22Rv1 (cell line): ENCODE measurements at regions not wholly inside any gene's neighbourhood (a gene's known extent, or its start where the extent isn't known, plus 50 kb on each side); places are given as distances from the start of the nearest gene placed in this dataset.

Experiments
- H3K27ac ChIP-seq: fragments of 450-650 bp; 2 replicates; pipeline ENCODE4 v1.5.1; 2017
- CTCF ChIP-seq: fragments of 450-650 bp; IDR thresholded peaks from 2 replicates; pipeline ENCODE4 v1.5.1; 2017; ENCODE audit warnings: mild to moderate bottlenecking
- ZFX ChIP-seq: fragments of 450-650 bp; IDR thresholded peaks from 2 replicates; pipeline ENCODE4 v1.6.1; 2017; ENCODE audit warnings: antibody characterized with exemption, borderline replicate concordance

- no peak overlapping the region for H3K27ac ChIP-seq
- TF ChIP-seq ZFX (no peak), CTCF (no peak)
Measured at GRCh38 chr11:42273977-42274376, 814.5 kb upstream of the LRRC4C start.

GRCh38 chr11:42296910-42297309 lies 837.5 kb upstream of the LRRC4C start:
- TF ChIP-seq ZFX = no peak
- no peak for TF ChIP-seq CTCF
- H3K27ac ChIP-seq = no peak overlapping the region

- H3K27ac ChIP-seq = no peak overlapping the region
- TF ChIP-seq ZFX (no peak), CTCF (no peak)
Measured at GRCh38 chr11:42299780-42300179, 840.3 kb upstream of the LRRC4C start.

GRCh38 chr11:42301777-42302176 lies 842.3 kb upstream of the LRRC4C start:
- TF ChIP-seq CTCF (no peak), ZFX (no peak)
- no peak overlapping the region for H3K27ac ChIP-seq

GRCh38 chr11:42311514-42311913 lies 852.1 kb upstream of the LRRC4C start:
- no peak overlapping the region for H3K27ac ChIP-seq
- TF ChIP-seq ZFX = no peak
- TF ChIP-seq CTCF = no peak

GRCh38 chr11:42311944-42312343 lies 852.5 kb upstream of the LRRC4C start:
- H3K27ac ChIP-seq = no peak overlapping the region
- no peak for TF ChIP-seq ZFX
- TF ChIP-seq CTCF = no peak

- no peak overlapping the region; the same call in 1 of the 2 replicates for H3K27ac ChIP-seq
- TF ChIP-seq CTCF (no peak), ZFX (no peak)
Measured at GRCh38 chr11:42315267-42315666, 855.8 kb upstream of the LRRC4C start.
